Endothelial cell of umbilical vein (primary cell): ENCODE measurements at regions not wholly inside any gene's neighbourhood (a gene's known extent, or its start where the extent isn't known, plus 50 kb on each side); places are given as distances from the start of the nearest gene placed in this dataset.
A peak's percentile ranks its signal among the peaks of the same experiment; 100 is the strongest.

Source experiments
- BruUV-seq: library from RNA; stranded (reverse); fragments of 400-500 nt; replicated peaks from 2 replicates; lab custom pipeline; 2021; lab: Mats Ljungman, UMichigan
- CTCF ChIA-PET: fragments of 300-600, 350-600 bp; sonication (Branson Sonifier 250); formaldehyde crosslinking; loops from one replicate; lab custom pipeline; 2021; ENCODE audit warnings: antibody characterized with exemption, inconsistent platforms; lab: Charles Lee
- POLR2A ChIA-PET: fragments of 300-600, 350-600 bp; sonication (Branson Sonifier 250); formaldehyde crosslinking; loops from one replicate; lab custom pipeline; 2021; ENCODE audit warnings: antibody characterized with exemption, inconsistent platforms; lab: Charles Lee
- DNase-seq: peaks from one replicate; pipeline ENCODE4 v3.0.0-alpha.2; 2011; ENCODE audit warnings: low read depth, low spot score
- FAIRE-seq: peaks from 2 replicates; lab custom pipeline; 2011; peaks lifted over from hg19 to GRCh38; lab: Jason Lieb, UNC
- H2AFZ ChIP-seq: 2 replicates; pipeline ENCODE4 v1.6.0; 2012; ENCODE audit warnings: low read depth, low read length, control low read depth, inconsistent platforms
- H3K27ac ChIP-seq: 2 replicates; pipeline ENCODE4 v1.5.1; 2011; ENCODE audit warnings: low read depth, mild to moderate bottlenecking, control low read depth, low read length, moderate library complexity; ENCODE audit not compliant: insufficient read depth
- H3K27me3 ChIP-seq, 2 experiments: 2 replicates each; pipeline versions ENCODE4 v1.6.0 to v1.6.1; 2011; ENCODE audit warnings: low read length in 2 of 2, mixed read lengths in 1 of 2; ENCODE audit not compliant: control insufficient read depth in 2 of 2, insufficient read depth in 2 of 2
- H3K36me3 ChIP-seq, 2 experiments: 2 replicates in 1 of 2; 3 replicates in 1 of 2; pipeline ENCODE4 v1.5.1; 2011; ENCODE audit warnings: low read length in 2 of 2, mild to moderate bottlenecking in 1 of 2, moderate library complexity in 1 of 2; ENCODE audit not compliant: control insufficient read depth in 2 of 2, insufficient read depth in 2 of 2; ENCODE audit errors: extremely low read depth in 1 of 2
- H3K4me1 ChIP-seq: 3 replicates; pipeline ENCODE4 v1.5.1; 2011; ENCODE audit warnings: mild to moderate bottlenecking, low read length; ENCODE audit not compliant: control insufficient read depth, insufficient read depth; ENCODE audit errors: extremely low read depth
- H3K4me2 ChIP-seq: 2 replicates; pipeline ENCODE4 v1.6.1; 2011; ENCODE audit warnings: low read length, control low read depth, mixed read lengths; ENCODE audit not compliant: insufficient read depth
- H3K4me3 ChIP-seq, 3 experiments: fragments of 200-600 bp in 1 of 3; sonication (generic), shearing (Covaris generic) in 1 of 3; replicated peaks in 1 of 3; 2 replicates each; pipeline ENCODE4 v1.5.1; 2011 to 2016; ENCODE audit warnings: control low read depth in 3 of 3, low read length in 3 of 3, mild to moderate bottlenecking in 2 of 3, inconsistent platforms in 1 of 3, low read depth in 1 of 3, moderate library complexity in 1 of 3; ENCODE audit not compliant: insufficient read depth in 1 of 3
- H3K79me2 ChIP-seq: 2 replicates; pipeline ENCODE4 v1.6.0; 2012; ENCODE audit warnings: low read length, inconsistent platforms; ENCODE audit not compliant: control insufficient read depth, insufficient read depth
- H3K9ac ChIP-seq: replicated peaks from 2 replicates; pipeline ENCODE3; 2011; ENCODE audit warnings: low read length, control low read depth; ENCODE audit not compliant: insufficient read depth; ENCODE audit errors: extremely low read depth
- H3K9me1 ChIP-seq: replicated peaks from 3 replicates; pipeline ENCODE4 v1.6.0; 2011; ENCODE audit warnings: mild to moderate bottlenecking, low read length; ENCODE audit not compliant: control insufficient read depth, insufficient read depth; ENCODE audit errors: extremely low read depth
- H3K9me3 ChIP-seq: replicated peaks from 2 replicates; pipeline ENCODE4 v1.5.1; 2012; ENCODE audit warnings: low read length, inconsistent platforms; ENCODE audit not compliant: control insufficient read depth, insufficient read depth
- H4K20me1 ChIP-seq: replicated peaks from 2 replicates; pipeline ENCODE3; 2011; ENCODE audit warnings: mild to moderate bottlenecking, low read length; ENCODE audit not compliant: control insufficient read depth, insufficient read depth; ENCODE audit errors: extremely low read depth
- EZH2 ChIP-seq: IDR thresholded peaks from 2 replicates; pipeline ENCODE4 v1.6.1; 2012; ENCODE audit warnings: borderline replicate concordance, low read depth, mild to moderate bottlenecking, moderate library complexity, low read length, inconsistent platforms; ENCODE audit not compliant: severe bottlenecking
- FOS ChIP-seq: IDR thresholded peaks from 2 replicates; pipeline ENCODE4 v1.6.1; 2011; ENCODE audit warnings: mild to moderate bottlenecking, low read length, moderate library complexity, borderline replicate concordance; ENCODE audit not compliant: insufficient read depth
- GATA2 ChIP-seq: IDR thresholded peaks from 2 replicates; pipeline ENCODE4 v1.7.0; 2011; ENCODE audit warnings: low read depth, mild to moderate bottlenecking, moderate library complexity, mixed read lengths, low read length; ENCODE audit not compliant: insufficient read length, insufficient read depth
- JUN ChIP-seq: IDR thresholded peaks from 2 replicates; pipeline ENCODE4 v1.6.1; 2011; ENCODE audit warnings: borderline replicate concordance, low read depth; ENCODE audit not compliant: insufficient read length, insufficient read depth
- MAX ChIP-seq: IDR thresholded peaks from 2 replicates; pipeline ENCODE4 v1.6.1; 2011; ENCODE audit not compliant: insufficient read depth, insufficient read length
- MYC ChIP-seq: IDR thresholded peaks from one replicate; pipeline ENCODE4 v1.6.1; 2011; ENCODE audit warnings: mild to moderate bottlenecking, low read depth, low read length
- POLR2A ChIP-seq: IDR thresholded peaks from 2 replicates; pipeline ENCODE4 v1.6.1; 2012; ENCODE audit warnings: low read depth, mild to moderate bottlenecking, control low read depth, low read length
- POLR2AphosphoS5 ChIP-seq: IDR thresholded peaks from 2 replicates; pipeline ENCODE4 v1.6.1; 2012; ENCODE audit warnings: low read depth, mild to moderate bottlenecking, control low read depth, low read length, moderate library complexity; ENCODE audit not compliant: insufficient read depth
- dilution Hi-C: fragments of 300-500 bp; cut with MboI; formaldehyde crosslinking; loops from one replicate; pipeline ENCODE4 v1.15.0; 2019; ENCODE audit warnings: low sequenced_read_pairs; ENCODE audit not compliant: extremely low pct_ligation_motif_present
- intact Hi-C: fragments of 100-400 bp; cut with micrococcal nuclease; formaldehyde crosslinking; loops from one replicate; pipeline ENCODE4 v1.10.0; 2022
- TF ChIP-seq, protein P1 (sequence below), 2 donors: IDR thresholded peaks; 1 replicate in 1 of 2; 2 replicates in 1 of 2; pipeline ENCODE4 v1.5.1; 2011; ENCODE audit warnings: low read length in 2 of 2, mild to moderate bottlenecking in 2 of 2, moderate library complexity in 2 of 2, control low read depth in 1 of 2, inconsistent platforms in 1 of 2, low read depth in 1 of 2; ENCODE audit not compliant: insufficient read depth in 1 of 2; ENCODE audit errors: extremely low read depth in 1 of 2

- Histone ChIP-seq H3K9ac (no peak overlapping the region), H2AFZ (peak overlapping the region; percentile 89), H3K79me2 (no peaks in the 10 kb centered on the region), H3K27me3 (no peaks in the 10 kb centered on the region), H3K4me2 (no peak overlapping the region), H3K9me3 (no peaks in the 10 kb centered on the region), H3K4me3 (no peak overlapping the region), H4K20me1 (no peaks in the 10 kb centered on the region), H3K27ac (no peak overlapping the region), H3K36me3 (no peaks in the 10 kb centered on the region), H3K9me1 (no peaks in the 10 kb centered on the region), H3K4me1 (peaks cover 49% of the 10 kb centered on the region)
- intact Hi-C loops: no loop called here
- POLR2A ChIA-PET: no interaction called here
- dilution Hi-C loops: no loop called here
- BruUV-seq: no TSS peak
- TF ChIP-seq POLR2AphosphoS5 (no peak), JUN (no peak), MAX (no peak), EZH2 (no peak), FOS (no peak), GATA2 (no peak), POLR2A (no peak), MYC (no peak)
- TF ChIP-seq, protein P1, sequence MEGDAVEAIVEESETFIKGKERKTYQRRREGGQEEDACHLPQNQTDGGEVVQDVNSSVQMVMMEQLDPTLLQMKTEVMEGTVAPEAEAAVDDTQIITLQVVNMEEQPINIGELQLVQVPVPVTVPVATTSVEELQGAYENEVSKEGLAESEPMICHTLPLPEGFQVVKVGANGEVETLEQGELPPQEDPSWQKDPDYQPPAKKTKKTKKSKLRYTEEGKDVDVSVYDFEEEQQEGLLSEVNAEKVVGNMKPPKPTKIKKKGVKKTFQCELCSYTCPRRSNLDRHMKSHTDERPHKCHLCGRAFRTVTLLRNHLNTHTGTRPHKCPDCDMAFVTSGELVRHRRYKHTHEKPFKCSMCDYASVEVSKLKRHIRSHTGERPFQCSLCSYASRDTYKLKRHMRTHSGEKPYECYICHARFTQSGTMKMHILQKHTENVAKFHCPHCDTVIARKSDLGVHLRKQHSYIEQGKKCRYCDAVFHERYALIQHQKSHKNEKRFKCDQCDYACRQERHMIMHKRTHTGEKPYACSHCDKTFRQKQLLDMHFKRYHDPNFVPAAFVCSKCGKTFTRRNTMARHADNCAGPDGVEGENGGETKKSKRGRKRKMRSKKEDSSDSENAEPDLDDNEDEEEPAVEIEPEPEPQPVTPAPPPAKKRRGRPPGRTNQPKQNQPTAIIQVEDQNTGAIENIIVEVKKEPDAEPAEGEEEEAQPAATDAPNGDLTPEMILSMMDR (IDR thresholded peaks at IDR 0.05; ENCODE audit: extremely low read depth in 1 of 2, insufficient read depth in 1 of 2, low read depth in 1 of 2, low read length in 2 of 2): no peak
- FAIRE-seq (no peak), DNase-seq (no peak)
- CTCF ChIA-PET: interaction anchor here (1.1 to 1.8 kb wide), 2 partner anchors 21 to 242 kb away, joined by 3 to 5 read pairs; no protein-coding TSS in a partner anchor
These were observed 254.9 kb upstream of the NCKAP5 start for GRCh38 chr2:133823226-133823550.
